HG03039 (cell line): ENCODE measurements at regions not wholly inside any gene's neighbourhood (a gene's known extent, or its start where the extent isn't known, plus 50 kb on each side); places are given as distances from the start of the nearest gene placed in this dataset.

ENCODE experiments used
- ATAC-seq: cut with Tn5 transposase; IDR thresholded peaks from one replicate; pipeline ENCODE4 v1.9.1; 2021; ENCODE audit warnings: mild to moderate bottlenecking, moderate library complexity; ENCODE audit not compliant: unreplicated experiment

GRCh38 chr5:74576941-74577456, 63.5 kb downstream of the ENC1 start:
- ATAC-seq = peak; percentile 55

GRCh38 chr5:74575741-74576538, 64.6 kb downstream of the ENC1 start:
- ATAC-seq = no peak

DNA sequence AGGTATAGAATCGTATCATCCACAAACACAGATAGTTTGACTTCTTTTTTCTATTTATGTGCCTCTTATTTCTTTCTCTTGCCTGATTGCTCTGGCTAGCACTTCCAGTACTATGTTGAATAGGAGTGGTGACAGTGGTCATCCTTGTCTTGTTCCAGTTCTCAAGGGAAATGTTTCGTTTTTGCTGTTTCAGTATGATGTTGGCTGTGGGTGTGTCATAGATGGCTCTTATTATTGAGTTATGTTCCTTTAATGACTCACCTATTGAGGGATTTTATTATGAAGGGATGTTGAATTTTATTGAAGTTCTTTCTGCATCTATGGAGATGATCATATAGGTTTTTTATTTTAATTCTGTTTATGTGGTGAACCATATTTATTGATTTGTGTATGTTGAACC, 70.3 kb downstream of the ENC1 start:
- ATAC-seq = no peak

- ATAC-seq = no peak
Measured at GRCh38 chr5:74567411-74567995, 73.0 kb downstream of the ENC1 start.

- no peak for ATAC-seq
Measured at GRCh38 chr5:74562122-74562521, 78.4 kb downstream of the ENC1 start.

- ATAC-seq = no peak
Measured at GRCh38 chr5:74560245-74560644, 80.3 kb downstream of the ENC1 start.

- ATAC-seq = no peak
Measured at GRCh38 chr5:74556631-74557595, 83.6 kb downstream of the ENC1 start.

DNA sequence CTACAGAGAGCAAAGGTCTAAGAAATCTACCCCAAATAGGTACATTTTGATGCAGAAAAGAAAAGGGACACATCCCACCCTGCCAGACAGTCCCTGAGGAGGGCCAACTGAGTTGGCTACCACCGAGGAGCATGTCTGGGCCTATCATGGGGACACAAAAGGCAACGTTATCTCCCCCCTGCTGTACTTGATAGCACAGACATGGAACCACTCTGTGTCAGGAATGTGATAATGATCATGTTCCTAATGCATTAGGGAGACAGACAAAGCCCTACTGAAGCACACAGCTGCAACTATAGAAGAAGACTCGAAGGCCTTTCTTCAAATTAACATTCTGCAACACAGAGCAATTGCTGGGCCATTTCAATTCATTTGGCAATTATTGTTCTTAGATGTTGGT, 84.5 kb downstream of the ENC1 start:
- ATAC-seq = no peak

DNA sequence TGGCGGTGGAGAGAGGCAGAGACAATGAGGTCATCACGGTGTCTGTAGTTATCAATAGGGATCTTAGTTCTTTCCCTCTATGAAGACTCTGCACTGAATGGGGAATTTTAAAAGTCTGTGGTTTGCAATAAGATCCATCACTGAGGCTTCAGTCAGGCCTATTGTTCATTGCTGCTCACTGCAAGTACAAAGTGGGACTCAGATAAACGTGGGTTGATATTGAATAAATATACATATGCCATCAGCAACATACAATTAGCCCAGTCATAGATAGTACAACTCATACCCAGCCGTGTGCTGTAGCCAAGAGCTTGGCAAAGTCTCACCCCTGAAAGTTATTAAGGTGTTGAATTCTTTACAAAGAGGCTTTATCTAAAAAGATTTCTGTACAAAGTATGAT, 88.4 kb downstream of the ENC1 start:
- no peak for ATAC-seq

GRCh38 chr5:74550927-74551326, 89.6 kb downstream of the ENC1 start:
- no peak for ATAC-seq

DNA sequence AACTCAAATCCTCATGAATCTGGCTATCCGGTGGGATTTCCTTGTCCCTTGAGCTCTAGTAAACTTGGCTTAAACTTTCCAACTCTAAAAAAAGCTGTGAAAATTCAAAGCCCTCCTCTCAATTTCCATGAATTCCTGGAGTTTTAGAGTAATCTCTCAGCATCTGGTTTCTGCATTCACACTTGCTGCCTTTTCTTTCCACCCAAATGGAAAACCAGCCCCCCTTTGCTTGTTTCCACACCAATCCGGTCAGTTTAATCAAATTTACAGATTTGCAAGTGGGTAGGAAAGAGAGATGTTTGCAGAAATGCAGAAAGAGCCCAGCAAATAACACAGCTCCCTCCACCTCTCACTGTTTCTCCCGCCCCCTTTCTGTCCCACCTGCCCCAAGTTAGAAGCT, 91.1 kb downstream of the ENC1 start:
- no peak for ATAC-seq

DNA sequence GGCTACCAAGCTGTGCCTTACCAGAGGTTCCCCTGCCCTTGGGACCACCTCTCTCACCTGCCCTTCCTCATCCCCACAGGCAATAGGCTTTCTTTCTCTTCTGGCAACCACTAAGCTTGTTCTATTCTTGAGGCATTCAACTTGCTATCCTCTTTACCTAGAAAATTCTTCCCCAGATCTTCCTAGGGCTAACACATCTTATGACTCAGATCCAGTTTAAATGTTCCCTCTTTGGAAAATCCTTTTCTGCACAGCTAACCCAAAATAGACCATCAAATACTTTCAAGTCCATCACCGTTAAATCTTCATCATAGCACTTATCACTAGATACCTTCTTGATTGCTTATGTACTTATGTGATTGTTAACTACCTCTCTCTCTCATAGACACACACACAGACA, 93.7 kb downstream of the ENC1 start:
- no peak for ATAC-seq

- ATAC-seq = no peak
Measured at GRCh38 chr5:74544811-74545210, 95.7 kb downstream of the ENC1 start.

GRCh38 chr5:74543162-74543995, 97.1 kb downstream of the ENC1 start:
- no peak for ATAC-seq

- ATAC-seq = no peak
Measured at GRCh38 chr5:74542482-74542881, 98.0 kb downstream of the ENC1 start.

- no peak for ATAC-seq
Measured at GRCh38 chr5:74541381-74541781, 99.1 kb downstream of the ENC1 start.

DNA sequence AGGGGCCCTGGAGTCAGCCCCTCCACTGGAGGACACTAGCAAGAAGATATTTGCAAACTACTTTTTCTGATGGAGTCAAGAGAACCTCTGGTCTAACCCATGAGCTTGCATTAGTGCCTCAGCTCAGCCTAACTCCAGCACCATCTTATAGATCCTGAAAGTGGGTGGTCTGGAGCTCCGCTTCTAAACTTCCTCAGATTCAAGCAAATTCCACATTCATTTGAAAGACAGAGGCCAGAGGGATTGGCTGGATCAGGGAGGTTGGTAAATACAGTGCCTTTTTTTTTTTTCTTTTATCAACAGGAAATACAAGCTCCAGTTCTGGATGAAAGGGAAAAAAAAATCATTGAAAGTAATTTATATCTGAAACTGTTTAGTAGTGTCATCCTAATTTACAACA, 99.9 kb downstream of the ENC1 start:
- no peak for ATAC-seq

DNA sequence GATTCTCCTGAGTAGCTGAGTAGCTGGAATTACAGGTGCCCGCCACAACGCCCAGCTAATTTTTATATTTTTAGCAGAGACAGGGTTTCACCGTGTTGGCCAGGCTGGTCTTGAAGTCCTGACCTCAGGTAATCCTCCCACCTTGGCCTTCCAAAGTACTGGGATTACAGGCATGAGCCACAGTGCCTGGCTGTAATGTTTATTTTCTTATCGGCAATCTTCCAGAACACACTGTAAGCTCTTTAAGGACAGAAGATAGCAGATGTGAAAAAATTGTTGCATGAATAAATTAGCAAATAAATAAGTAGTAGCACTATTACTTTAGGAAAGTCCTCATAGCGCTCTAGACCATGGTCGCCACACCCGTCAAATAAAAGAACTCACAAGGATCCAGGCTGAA, 100.5 kb downstream of the ENC1 start:
- no peak for ATAC-seq

GRCh38 chr5:74538206-74538661, 102.3 kb downstream of the ENC1 start:
- ATAC-seq = no peak

GRCh38 chr5:74536658-74537057, 103.9 kb downstream of the ENC1 start:
- ATAC-seq = no peak
